Right ventricle myocardium superior (tissue), 1 donor: ENCODE measurements at regions not wholly inside any gene's neighbourhood (a gene's known extent, or its start where the extent isn't known, plus 50 kb on each side); places are given as distances from the start of the nearest gene placed in this dataset.

ENCODE experiments used
- ATAC-seq: fragments of 200-7000 bp; cut with Tn5 transposase; one replicate; pipeline ENCODE4 v1.9.1; 2020; ENCODE audit warnings: mild to moderate bottlenecking; ENCODE audit not compliant: poor library complexity
- DNase-seq: peaks from one replicate; pipeline ENCODE4 v3.0.0-alpha.2; 2020
- intact Hi-C: fragments of 100-400 bp; cut with DNase I; formaldehyde crosslinking; loops from one replicate; pipeline ENCODE4 v1.11.2; 2022
- donor health status: DM: no; HTN: yes; CAD: no; lungs with severe emphysema.

- ATAC-seq: no peak
- intact Hi-C loops: no loop called here
- DNase-seq: no peak
Observed at GRCh38 chr11:36783808-36784207, 185.8 kb upstream of the RAG2 start.

DNA sequence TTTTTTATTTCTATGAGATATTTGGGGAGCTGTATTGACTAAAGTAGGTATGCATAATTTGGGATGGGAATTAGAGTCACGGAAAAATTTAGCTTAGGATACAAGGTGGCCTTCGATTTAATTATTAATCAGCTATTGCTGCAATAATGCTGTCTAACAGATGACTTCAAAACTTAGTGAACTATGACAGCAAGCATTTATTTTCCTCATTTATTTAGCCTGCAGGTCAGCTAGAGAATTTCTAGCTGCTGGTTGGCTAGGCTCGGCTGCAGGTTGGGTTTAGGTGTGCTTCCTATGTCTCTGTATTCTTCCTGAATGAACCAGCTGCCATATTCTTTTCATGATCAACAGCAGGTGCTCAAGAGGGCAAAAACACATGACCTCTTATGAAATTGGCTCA is 181.8 kb upstream of the RAG2 start:
- DNase-seq: no peak

DNA sequence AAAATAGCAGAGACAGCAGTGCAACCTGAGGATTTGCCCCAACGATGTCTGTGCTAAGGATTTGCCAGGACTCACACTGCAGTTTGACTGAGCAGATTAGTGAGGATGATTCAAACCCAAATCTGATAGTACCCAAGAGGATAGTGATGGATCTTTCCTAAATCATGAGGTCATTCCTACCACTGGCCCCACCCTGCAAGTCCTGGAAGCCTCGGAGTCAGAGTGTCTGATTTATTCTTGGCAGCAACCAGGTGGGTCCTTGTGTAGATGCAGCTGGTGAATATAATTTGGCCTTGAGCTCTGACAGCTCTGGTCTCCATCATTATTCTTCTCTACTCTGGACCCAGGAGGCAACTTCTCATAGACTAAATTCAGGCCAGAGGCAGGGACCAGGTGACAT is 179.3 kb upstream of the RAG2 start:
- DNase-seq (no peak), ATAC-seq (no peak)
- intact Hi-C loops: no loop called here

More for the DNA sequence above, 181.8 kb upstream of the RAG2 start:
- no peak for ATAC-seq
- intact Hi-C loops: no loop called here

- no peak for DNase-seq
- ATAC-seq: no peak
- intact Hi-C loops: no loop called here
Observed at GRCh38 chr11:36775756-36776155, 177.7 kb upstream of the RAG2 start.

DNA sequence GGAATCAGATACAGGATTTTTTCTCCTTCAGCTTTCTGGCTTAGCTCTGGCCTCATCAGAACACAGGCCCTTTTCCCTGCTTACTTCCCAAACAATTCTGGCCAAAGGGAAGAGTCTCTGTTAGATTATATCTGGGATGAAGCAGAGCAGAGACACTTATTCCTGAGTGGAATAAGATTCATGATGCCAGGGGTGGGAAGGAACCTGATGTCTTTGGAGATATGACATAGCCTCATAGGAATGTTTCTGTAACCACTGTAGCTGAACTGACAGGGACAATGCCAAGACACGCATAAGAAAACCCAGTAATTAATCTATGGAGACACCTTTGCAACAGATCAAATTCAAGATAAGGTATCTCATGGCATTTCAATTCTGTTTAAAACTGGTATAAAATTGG is 177.1 kb upstream of the RAG2 start:
- DNase-seq (no peak), ATAC-seq (no peak)
- intact Hi-C loops: no loop called here

DNA sequence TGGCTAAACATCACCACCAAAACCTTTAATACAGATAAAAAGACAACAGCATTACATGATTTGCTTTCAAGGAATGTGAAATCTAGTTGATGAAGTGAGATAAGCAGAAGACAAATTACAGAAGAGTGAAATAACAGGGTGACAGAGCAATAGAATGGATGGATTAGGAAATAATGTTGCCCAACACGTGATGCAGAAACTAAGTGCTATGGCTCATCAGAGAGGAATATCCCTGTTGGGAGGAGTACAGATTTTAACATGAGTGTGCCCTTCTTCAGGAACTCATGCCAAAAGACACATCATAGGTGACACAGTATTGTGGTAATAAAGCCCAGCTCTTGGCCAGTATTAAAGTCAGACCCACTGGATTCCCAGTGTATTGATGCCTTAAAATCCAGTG is 176.6 kb upstream of the RAG2 start:
- ATAC-seq (no peak), DNase-seq (no peak)
- intact Hi-C loops: no loop called here

GRCh38 chr11:36763187-36763586 is 165.2 kb upstream of the RAG2 start:
- no peak for ATAC-seq
- intact Hi-C loops: no loop called here

GRCh38 chr11:36757075-36757474 is 159.0 kb upstream of the RAG2 start:
- DNase-seq (no peak), ATAC-seq (no peak)
- intact Hi-C loops: no loop called here

More at GRCh38 chr11:36763187-36763586, 165.2 kb upstream of the RAG2 start:
- DNase-seq: no peak

GRCh38 chr11:36753960-36754359 is 155.9 kb upstream of the RAG2 start:
- intact Hi-C loops: no loop called here
- DNase-seq: no peak
- ATAC-seq: no peak

DNA sequence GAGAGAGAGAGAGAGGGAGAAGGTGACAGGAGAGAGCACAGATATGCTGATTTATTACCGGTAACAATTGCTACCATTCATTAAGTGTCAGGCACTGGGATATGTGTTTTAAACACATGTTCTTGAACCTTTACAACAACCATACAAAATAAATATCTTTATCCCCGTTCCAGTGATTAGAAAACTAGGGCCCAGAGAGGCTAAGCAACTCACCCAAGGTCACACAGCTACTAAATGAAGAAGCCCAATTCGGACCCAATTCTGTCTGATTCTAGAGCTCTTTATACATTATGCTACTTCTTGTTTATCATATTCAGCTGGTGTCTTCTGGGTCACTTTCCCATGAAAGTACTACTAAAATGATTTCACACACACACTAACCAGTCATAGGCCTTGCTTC is 154.0 kb upstream of the RAG2 start:
- intact Hi-C loops: no loop called here
- no peak for ATAC-seq
- no peak for DNase-seq

- intact Hi-C loops: no loop called here
- ATAC-seq (no peak), DNase-seq (no peak)
Observed at GRCh38 chr11:36751335-36751781, 153.3 kb upstream of the RAG2 start.

DNA sequence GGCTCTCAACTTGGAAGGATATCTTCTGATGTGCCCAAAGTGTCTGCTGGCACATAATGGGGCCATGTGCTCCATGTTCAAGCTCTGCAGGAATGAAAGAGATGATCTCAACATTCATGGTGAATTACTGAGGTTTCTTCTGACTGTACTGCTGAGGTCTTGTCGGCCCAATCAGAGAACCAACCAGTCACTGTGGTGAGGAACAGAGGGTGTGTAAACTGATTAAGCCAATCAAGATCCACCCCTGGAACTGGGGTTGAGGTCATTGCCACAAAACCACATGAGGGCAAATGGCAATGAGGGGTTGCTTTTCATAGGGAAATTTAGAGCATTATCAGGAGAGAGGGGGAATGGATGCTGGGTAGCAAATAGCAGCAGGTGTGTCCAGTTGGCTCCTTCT is 152.3 kb upstream of the RAG2 start:
- ATAC-seq: no peak
- intact Hi-C loops: no loop called here
- DNase-seq: no peak

DNA sequence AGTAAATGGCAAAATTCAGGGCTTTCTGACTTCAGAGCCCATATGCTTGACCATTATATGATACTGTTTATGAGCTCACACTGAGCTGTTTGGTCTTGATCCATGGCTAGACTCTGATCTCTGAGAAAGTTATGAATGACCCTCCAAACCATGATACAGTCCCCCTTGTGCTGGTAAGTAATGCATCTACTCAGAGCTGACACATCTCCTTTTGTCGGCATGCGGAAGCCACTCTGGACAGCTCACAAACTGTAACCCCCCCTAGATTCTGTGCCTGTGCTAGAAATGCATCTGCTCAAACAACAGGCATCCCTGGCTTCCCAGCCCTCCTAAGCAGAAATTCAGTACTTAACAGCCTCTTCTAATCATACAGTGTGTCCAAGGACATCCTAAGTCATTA is 150.8 kb upstream of the RAG2 start:
- ATAC-seq: no peak
- intact Hi-C loops: loop anchor here (5.0 kb wide), 1 partner anchor 187 kb away; no protein-coding TSS in a partner anchor
- no peak for DNase-seq

- ATAC-seq: peak; percentile 98
- DNase-seq: peak; percentile 88
- intact Hi-C loops: loop anchor here (2.0 to 5.0 kb wide), 2 partner anchors 44 to 185 kb away; no protein-coding TSS in a partner anchor
Observed at GRCh38 chr11:36746886-36747710, 149.1 kb upstream of the RAG2 start.

- ATAC-seq: peak; percentile 54
- DNase-seq: peak; percentile 80
- intact Hi-C loops: loop anchor here (5.0 kb wide), 1 partner anchor 182 kb away; no protein-coding TSS in a partner anchor
Observed at GRCh38 chr11:36744375-36745168, 146.5 kb upstream of the RAG2 start.

GRCh38 chr11:36743039-36743438 is 145.0 kb upstream of the RAG2 start:
- DNase-seq (no peak), ATAC-seq (no peak)
- intact Hi-C loops: no loop called here

DNA sequence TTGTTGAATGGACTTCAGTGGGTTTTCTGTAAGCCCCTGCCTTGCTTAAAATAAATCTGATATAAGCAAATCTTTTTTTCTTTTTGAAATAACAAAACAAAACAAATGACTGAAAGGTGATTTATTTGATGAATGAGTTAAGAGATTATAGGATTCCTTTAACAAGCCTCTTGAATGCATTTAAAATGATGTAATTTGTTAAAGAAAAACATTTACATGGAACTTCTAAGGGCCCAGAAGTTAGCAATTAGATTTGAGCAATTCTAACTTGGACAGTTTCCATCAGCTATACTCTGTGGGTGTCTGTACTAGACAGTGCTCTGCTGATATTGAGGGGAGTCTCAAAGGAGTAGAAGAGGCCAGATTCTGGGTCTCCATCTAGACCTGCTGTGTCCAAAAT is 143.5 kb upstream of the RAG2 start:
- intact Hi-C loops: no loop called here

DNA sequence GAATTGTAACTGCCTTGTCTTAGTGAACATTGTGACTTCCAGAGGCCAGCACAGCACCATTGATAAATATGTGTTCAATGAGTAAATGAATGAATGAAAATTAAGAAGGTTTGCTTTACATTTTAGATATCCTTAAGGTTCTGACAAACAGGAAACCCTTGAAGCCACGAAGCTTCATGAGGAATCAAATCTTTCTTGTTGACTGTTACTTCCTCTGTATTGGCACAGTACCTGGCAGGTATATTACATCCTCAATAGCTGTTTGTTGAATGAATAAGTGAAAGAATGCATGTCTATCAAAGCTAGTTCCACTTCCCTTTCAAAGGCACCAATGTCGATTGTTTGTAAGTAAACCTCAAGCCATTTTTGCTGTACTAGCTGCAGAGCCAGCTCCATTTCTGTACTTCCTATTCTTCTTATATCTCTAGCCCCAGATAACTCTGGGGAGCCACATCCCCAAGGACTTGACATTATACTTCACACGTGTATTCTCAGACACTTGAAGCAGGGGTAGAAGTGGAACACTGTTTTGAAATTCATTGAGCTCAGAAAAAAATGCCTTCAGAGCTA is 140.3 kb upstream of the RAG2 start:
- ATAC-seq: no peak
- DNase-seq: no peak
- intact Hi-C loops: no loop called here

More for the DNA sequence above, 143.5 kb upstream of the RAG2 start:
- ATAC-seq (no peak), DNase-seq (no peak)

DNA sequence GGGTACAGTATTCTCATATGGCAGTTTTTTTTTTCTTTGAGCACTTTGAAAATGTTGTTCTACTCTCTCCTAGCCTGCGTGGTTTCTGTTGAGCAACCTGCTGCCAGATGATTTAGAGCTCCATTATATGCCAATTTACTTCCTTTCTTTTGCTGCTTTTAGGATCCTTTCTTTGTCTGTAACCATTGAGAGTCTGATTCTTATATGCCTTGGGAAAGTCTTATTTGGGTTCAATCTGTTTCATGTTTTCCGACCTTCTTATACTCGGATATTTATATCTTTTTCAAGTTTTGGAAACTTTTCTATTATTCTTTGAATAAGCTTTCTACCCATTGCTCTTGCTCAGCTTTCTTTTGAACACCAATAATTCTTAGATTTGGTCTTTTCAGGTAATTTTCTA is 138.1 kb upstream of the RAG2 start:
- intact Hi-C loops: no loop called here
- DNase-seq (no peak), ATAC-seq (no peak)
